Cardiac muscle cell (in vitro differentiated cells and primary cell): ENCODE measurements at regions not wholly inside any gene's neighbourhood (a gene's known extent, or its start where the extent isn't known, plus 50 kb on each side); places are given as distances from the start of the nearest gene placed in this dataset.

Source experiments
- DNase-seq, 2 donors: peaks; one replicate each; pipeline versions ENCODE4 v3.0.0 to v3.0.0-alpha.2; 2010 to 2017; ENCODE audit warnings: low read depth in 1 of 2, low spot score in 1 of 2
- H3K27ac ChIP-seq: fragments of 200-600 bp; sonication (generic); 2 replicates; pipeline ENCODE4 v1.5.1; 2016
- H3K27me3 ChIP-seq: fragments of 200-600 bp; sonication (generic); 2 replicates; pipeline ENCODE4 v1.6.0; 2016; ENCODE audit warnings: control low read depth
- H3K36me3 ChIP-seq: fragments of 200-600 bp; sonication (generic); 2 replicates; pipeline ENCODE4 v1.5.1; 2016; ENCODE audit warnings: control low read depth
- H3K4me1 ChIP-seq: fragments of 200-600 bp; sonication (generic); 2 replicates; pipeline ENCODE4 v1.8.1; 2017; ENCODE audit warnings: low read depth, mild to moderate bottlenecking, mixed run types
- H3K4me3 ChIP-seq: fragments of 200-600 bp; sonication (generic); 2 replicates; pipeline ENCODE4 v1.5.1; 2016; ENCODE audit warnings: mild to moderate bottlenecking
- H3K9me3 ChIP-seq: fragments of 200-600 bp; sonication (generic); 2 replicates; pipeline ENCODE4 v1.5.1; 2017; ENCODE audit warnings: low read depth, mild to moderate bottlenecking, control low read depth
- CTCF ChIP-seq: IDR thresholded peaks from 2 replicates; pipeline ENCODE4 v1.5.1; 2012; ENCODE audit warnings: low read depth, mild to moderate bottlenecking, low read length

GRCh38 chr6:1188199-1188598 lies 123.7 kb upstream of the FOXQ1 start:
- H3K4me3 ChIP-seq, result no peak overlapping the region
- no peak overlapping the region for H3K27ac ChIP-seq
- H3K27me3 ChIP-seq, result peaks cover 10% of the 10 kb centered on the region
- H3K4me1 ChIP-seq, result no peaks in the 10 kb centered on the region
- no peak for TF ChIP-seq CTCF
- no peaks in the 10 kb centered on the region for H3K36me3 ChIP-seq
- H3K9me3 ChIP-seq, result no peaks in the 10 kb centered on the region
- no peak for DNase-seq

GRCh38 chr6:1187293-1188131 lies 124.4 kb upstream of the FOXQ1 start:
- no peak for DNase-seq
- no peaks in the 10 kb centered on the region for H3K4me1 ChIP-seq
- no peak for TF ChIP-seq CTCF
- H3K9me3 ChIP-seq, result no peaks in the 10 kb centered on the region
- no peaks in the 10 kb centered on the region for H3K36me3 ChIP-seq
- peaks cover 10% of the 10 kb centered on the region for H3K27me3 ChIP-seq
- H3K27ac ChIP-seq, result no peak overlapping the region
- no peak overlapping the region for H3K4me3 ChIP-seq

GRCh38 chr6:1184318-1184717 lies 127.6 kb upstream of the FOXQ1 start:
- no peaks in the 10 kb centered on the region for H3K9me3 ChIP-seq
- DNase-seq, result no peak
- H3K27me3 ChIP-seq, result peaks cover 13% of the 10 kb centered on the region
- no peak overlapping the region for H3K4me3 ChIP-seq
- H3K36me3 ChIP-seq, result no peaks in the 10 kb centered on the region
- no peak for TF ChIP-seq CTCF
- no peaks in the 10 kb centered on the region for H3K4me1 ChIP-seq
- H3K27ac ChIP-seq, result no peak overlapping the region

GRCh38 chr6:1182722-1183521 lies 129.0 kb upstream of the FOXQ1 start:
- Histone ChIP-seq H3K4me3 (no peak overlapping the region), H3K36me3 (no peaks in the 10 kb centered on the region), H3K4me1 (no peaks in the 10 kb centered on the region), H3K9me3 (no peaks in the 10 kb centered on the region), H3K27me3 (peaks cover 13% of the 10 kb centered on the region), H3K27ac (no peak overlapping the region)
- no peak for DNase-seq
- TF ChIP-seq CTCF, result no peak

DNA sequence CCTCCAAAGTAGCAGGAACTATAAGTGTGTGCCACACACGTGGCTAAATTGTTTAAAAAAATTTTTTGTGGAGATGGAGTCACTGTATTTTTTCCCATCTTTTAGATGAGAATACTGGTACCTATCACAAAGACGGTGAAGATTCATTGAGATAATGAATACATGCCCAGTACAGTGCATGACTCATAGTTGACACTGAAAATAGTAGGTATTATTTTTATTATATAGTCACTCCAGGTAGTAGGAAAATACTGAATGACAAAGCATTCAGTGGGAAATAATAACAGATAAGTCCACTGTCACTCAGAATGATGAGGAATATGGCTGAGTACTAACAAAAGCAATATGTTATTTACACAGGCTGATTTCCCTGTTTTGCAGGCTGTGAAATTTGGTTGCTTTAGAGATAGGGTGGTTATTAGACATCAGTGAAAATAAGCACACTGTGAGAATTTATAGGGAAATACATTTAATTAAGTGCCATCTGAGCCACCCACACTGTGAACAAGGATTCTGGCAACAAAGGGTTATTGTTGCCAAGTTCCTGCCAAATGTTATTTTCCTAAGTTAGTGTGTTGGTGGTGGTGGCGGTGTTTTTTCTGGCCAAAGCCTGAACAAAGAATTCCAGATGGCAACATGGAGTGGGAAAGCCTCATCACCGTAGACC lies 129.8 kb upstream of the FOXQ1 start:
- Histone ChIP-seq H3K27ac (no peak overlapping the region), H3K9me3 (no peaks in the 10 kb centered on the region), H3K4me3 (no peak overlapping the region), H3K27me3 (peaks cover 13% of the 10 kb centered on the region), H3K36me3 (no peaks in the 10 kb centered on the region), H3K4me1 (no peaks in the 10 kb centered on the region)
- no peak for DNase-seq
- TF ChIP-seq CTCF, result no peak
